HG03108 (cell line): ENCODE measurements at regions not wholly inside any gene's neighbourhood (a gene's known extent, or its start where the extent isn't known, plus 50 kb on each side); places are given as distances from the start of the nearest gene placed in this dataset.

Experiments used
- ATAC-seq: cut with Tn5 transposase; IDR thresholded peaks from one replicate; pipeline ENCODE4 v1.9.1; 2021; ENCODE audit warnings: moderate library complexity; ENCODE audit not compliant: unreplicated experiment

- no peak for ATAC-seq
These were observed 246.9 kb upstream of the THRB start for GRCh38 chr3:24741506-24741905.

DNA sequence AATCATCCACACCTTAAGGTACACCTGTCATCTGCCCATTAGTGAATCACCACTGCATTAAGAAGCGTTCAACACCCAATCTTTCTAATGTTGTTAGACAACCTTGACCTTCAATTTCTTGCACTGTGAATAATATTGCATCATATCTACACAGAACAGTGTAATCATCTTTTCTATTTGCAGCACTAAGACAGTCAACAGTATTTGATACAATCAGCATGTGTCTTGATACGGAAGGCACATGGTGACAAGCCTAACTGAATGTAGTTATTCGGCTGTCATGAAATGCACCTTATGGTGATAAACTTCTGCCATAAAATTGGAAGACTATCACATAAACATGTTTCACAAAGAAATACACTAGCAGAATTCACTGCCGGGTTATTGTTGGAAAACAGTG is 253.9 kb upstream of the THRB start:
- ATAC-seq, result no peak

DNA sequence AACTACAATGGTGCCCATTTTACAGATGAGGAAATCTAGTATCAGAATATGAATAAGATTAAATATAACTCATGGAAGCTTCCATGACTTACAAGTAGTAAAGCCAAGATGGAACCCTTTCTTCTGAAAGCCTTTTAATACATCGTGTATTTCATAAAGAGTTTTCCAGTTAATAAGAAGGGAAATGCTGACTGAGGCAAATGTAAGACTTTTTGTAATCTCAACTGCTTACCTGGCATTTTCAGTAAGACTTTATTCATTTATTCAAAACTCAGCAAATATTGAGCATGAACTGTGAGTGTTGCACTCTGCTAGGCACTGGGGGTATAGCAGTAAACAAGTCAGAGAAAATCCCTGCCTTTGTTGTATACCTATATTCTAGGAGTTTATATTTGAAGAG is 256.4 kb upstream of the THRB start:
- no peak for ATAC-seq

DNA sequence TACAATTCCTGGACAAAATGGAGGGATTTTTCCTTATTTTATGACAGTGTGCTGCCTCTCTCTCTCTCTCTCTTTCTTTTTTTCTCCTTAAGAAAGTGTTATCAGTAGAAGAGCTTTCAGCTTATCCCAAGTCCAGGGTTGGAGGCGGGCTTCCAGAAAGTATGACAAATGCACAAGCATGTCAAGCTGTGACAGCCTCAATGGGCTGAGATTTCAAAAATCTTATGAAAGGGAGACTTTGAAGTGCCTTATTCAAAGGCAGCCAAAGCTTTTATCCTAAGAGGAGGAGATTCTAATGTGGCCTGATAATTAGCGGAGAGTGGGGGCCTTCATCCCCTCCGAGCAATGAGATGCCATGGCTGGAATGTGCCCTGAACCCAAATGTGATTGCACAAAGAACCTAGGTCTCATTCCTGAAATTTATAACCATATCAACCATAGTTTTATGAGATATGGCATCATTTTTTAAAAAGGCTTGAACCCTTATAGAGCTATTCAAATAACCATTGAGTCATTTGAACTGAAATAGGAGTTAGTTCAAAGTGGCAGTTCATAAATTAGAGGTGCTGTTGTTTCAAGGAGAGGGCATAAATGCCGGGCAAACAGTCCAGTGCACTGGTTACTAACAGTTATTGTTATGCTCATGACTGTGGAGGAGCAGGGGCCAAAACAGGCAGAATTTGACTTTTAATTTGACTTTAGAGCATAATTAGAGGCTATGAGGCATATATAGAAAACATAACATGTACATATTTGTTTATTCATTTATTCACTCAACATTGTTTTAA is 261.6 kb upstream of the THRB start:
- ATAC-seq, result no peak

DNA sequence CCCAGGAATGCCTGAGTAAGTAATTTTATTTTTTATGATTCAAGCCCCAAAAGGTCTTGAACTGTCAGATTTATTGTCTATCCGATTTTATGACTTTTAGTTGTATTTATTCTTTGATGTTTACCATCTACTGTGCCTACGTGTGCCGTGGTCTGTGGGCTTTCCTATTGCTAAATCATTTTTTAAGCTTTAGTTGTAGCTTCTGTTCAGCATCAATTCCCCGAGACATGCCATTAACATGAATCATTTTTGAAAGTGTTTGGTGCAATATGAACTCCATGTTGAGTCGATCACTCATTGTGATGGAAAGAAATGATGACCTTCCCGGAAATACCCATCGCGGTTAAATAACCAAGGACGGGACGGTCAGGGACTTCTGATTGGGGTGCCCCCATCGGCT is 268.7 kb upstream of the THRB start:
- ATAC-seq, result no peak

- no peak for ATAC-seq
These were observed 269.7 kb upstream of the THRB start for GRCh38 chr3:24764236-24764915.

DNA sequence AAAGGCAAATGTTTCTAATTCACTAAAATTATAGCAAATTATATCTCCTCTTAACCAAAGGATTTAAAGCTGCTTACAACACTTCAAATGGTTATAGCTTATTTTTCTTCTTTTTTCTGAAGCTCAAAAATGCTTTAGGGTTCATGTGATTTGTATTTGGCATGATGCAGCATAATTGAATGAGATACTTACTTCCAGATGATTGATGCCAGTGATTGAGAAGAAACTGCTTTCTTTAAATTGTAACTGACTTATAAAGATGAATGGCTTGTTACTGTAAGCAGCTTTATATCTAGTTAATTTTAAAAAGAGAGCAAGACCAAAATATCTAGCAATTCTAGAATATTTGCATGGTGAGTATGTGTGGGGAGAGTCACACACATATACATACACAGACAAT is 270.7 kb upstream of the THRB start:
- ATAC-seq, result no peak

DNA sequence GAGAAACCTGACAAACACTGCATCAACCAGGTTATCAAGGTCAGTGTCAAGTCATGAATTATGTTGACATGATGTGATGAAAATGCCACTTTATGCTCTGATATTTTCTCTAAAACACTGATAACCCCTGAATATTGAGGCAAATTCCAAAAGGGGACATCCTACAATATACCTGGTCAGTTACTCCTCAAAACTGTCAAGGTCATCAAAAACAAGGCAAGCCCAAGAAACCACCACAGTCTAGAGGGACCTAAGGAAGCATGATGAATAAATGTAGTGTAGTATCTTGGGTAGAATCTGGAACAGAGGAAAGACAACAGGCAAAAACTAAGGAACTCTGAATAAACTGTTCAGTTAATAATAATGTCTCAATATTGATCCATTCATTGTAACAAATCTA is 275.3 kb upstream of the THRB start:
- ATAC-seq, result no peak

DNA sequence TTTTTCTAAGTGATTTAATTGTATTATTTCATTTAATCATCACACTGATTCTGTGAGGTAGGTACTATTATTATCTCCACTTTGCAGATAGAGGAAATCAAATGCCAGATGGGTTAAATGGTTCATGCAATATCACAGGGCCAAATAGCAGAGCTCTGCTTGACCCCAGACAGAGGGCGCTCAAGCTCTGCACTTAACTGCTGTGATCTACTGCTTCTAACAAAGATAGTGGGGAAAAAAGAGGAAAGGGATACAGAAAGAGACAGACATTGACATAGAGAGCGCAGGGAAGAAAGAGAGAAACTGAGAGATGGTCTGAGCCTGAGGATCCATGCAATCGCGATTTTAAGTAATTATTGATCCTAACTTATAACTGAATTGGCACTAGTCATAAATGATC is 279.1 kb upstream of the THRB start:
- peak; percentile 68 for ATAC-seq

DNA sequence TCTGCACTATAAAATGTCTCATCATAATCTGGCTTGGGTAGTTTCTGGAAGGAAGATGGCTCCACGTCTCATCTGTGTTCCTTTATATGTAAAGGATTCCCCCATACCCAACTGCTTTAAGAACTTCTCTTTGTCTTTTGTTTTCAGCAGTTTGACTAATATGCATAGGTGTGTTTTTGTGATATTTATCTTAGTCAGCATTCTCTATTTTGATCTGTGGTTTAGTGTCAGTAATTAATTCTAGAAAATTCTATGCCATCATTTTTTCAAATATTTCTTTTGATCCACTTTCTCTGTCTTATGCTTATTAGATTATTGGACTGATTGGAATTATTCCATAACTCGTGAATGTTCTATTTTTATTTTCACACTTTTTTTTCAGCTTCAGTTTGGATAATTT is 286.3 kb upstream of the THRB start:
- no peak for ATAC-seq

DNA sequence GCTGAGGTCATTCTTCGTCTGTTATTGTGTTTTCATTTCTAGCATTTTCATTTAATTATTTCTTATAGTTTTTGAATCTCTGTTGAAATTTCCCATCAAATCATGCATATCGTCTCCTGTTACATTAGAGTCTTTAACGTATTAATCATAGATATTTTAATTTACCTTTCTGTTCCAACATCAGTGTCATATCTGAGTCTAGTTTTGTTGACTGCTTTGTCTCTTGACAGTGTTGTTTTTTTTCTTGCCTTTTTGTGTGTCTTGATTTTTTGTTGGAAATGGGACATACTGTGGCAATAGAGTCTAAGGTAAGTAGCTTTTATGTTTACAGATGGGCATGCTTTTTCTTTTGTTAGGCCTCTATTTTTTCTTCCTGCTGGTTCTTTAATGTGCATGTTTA is 286.8 kb upstream of the THRB start:
- no peak for ATAC-seq

- no peak for ATAC-seq
These were observed 299.2 kb upstream of the THRB start for GRCh38 chr3:24793896-24794295.

DNA sequence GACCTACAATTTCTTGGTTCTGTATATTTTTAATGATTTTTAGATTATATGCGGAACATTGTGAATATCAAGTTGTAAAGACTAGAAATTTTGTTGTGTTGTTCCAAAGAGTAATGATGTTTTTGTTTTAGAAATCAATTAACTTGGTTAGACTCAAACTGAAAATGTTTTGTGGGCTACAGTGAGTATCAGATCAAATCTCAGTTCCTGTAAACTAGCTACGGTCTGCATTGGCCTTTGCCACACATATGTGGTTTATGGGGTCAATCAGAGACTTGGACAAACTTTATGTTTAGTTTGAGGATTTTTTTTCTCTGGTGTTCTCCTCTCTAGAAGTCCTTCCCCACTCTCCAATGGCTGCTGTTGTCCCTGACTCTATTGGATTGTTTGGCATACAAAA is 308.0 kb upstream of the THRB start:
- ATAC-seq, result peak; percentile 98

GRCh38 chr3:24804095-24804494 is 309.4 kb upstream of the THRB start:
- ATAC-seq, result no peak

GRCh38 chr3:24810881-24811280 is 316.2 kb upstream of the THRB start:
- no peak for ATAC-seq

GRCh38 chr3:24812116-24812515 is 317.5 kb upstream of the THRB start:
- no peak for ATAC-seq

- ATAC-seq, result no peak
These were observed 323.4 kb upstream of the THRB start for GRCh38 chr3:24818055-24818454.

GRCh38 chr3:24828011-24828410 is 333.4 kb upstream of the THRB start:
- ATAC-seq, result no peak

GRCh38 chr3:24828551-24828950 is 333.9 kb upstream of the THRB start:
- no peak for ATAC-seq

DNA sequence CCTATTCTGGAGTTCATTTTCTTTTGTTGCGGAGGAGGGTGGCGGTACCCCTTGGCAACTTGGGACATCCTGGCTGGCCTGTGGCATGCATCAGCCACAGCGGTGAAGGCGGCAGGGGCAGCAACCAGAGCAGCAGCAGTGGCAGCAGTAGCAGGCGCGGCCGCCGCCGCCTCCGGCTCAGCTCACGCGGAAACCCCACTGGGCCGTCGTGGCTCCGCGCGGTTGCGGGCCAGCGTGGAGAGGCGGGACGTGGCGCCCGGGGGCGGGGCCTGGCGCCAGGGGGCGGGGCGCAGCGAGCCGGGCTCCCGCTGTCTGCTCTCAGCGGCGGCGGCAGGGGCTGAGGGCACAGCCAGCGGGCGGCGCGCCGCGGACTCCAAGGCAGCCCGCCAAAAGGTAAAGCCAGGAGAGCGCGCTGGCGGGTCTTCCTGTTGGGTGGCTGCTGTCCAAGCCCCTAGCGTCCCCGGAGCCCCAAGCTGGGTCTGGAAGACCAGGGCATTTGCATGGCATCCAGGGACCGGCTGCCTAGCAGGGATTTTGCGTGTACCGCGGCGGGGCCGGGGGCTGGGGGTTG is 334.4 kb upstream of the THRB start:
- no peak for ATAC-seq

DNA sequence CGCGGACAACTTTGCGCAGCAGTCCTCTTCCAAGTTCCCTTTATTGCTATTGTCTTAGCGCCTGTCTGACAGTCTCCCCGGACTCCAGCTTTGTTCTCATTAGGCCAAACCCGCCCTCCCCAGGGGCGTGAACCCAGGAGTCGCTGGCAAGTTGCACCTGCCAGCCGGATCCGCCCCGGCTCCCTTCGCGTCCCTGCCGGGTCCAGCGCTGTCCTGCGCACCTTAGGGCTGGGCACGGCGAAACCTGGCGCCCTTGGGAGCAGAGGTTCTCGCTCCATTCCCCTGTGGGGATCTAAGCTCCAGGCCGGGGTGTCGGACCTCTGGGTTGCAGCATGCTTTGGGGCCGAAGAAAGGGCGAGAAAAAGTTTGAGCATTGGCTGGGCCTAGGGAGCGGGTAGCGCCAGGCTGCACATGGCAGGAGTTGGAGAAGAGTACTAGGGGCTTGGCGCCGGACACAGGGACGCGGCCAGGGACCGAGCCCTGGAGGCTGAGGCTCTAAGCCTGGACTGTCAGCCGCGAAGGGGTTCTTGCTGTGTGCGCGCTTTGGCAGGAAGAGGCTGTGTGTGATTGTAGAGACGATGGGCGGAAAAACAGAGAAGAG is 335.1 kb upstream of the THRB start:
- ATAC-seq, result no peak
